ENCODE measurements at regions not wholly inside any gene's neighbourhood (a gene's known extent, or its start where the extent isn't known, plus 50 kb on each side); places are given as distances from the start of the nearest gene placed in this dataset.

DNA sequence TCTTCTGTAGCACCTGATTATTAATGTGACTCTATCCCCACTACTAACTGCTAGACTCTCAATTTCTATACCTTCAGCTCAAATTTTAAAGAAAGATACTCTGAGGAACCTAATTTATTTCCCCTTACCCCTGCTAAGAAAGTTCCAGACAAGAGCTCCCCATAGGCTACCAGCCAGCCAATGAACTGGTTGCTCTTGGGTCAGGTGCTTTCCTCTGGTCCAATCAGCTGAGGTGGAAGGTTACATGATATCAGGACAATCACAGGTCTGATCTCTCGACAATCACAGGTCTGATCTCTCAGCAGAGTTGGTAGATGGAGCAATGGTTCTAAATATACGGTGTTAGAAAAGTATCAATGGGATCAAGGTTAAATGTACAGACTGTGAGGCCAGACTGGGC is 86.8 kb downstream of the AXIN2 start:
- TF ChIP-seq, protein P1, sequence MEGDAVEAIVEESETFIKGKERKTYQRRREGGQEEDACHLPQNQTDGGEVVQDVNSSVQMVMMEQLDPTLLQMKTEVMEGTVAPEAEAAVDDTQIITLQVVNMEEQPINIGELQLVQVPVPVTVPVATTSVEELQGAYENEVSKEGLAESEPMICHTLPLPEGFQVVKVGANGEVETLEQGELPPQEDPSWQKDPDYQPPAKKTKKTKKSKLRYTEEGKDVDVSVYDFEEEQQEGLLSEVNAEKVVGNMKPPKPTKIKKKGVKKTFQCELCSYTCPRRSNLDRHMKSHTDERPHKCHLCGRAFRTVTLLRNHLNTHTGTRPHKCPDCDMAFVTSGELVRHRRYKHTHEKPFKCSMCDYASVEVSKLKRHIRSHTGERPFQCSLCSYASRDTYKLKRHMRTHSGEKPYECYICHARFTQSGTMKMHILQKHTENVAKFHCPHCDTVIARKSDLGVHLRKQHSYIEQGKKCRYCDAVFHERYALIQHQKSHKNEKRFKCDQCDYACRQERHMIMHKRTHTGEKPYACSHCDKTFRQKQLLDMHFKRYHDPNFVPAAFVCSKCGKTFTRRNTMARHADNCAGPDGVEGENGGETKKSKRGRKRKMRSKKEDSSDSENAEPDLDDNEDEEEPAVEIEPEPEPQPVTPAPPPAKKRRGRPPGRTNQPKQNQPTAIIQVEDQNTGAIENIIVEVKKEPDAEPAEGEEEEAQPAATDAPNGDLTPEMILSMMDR (IDR thresholded peaks at IDR 0.05) = no peak
- TF ChIP-seq POLR2A (IDR thresholded peaks at IDR 0.05) = no peak
